ENCODE measurements at regions not wholly inside any gene's neighbourhood (a gene's known extent, or its start where the extent isn't known, plus 50 kb on each side); places are given as distances from the start of the nearest gene placed in this dataset.

- Histone ChIP-seq H3K27ac (ENCODE audit: low read length) (no peak overlapping the region), H3K27me3 (replicated peaks; ENCODE audit: insufficient read depth, low read length) (no peaks in the 10 kb centered on the region), H3K9me2 (replicated peaks; ENCODE audit: insufficient read depth, low read length) (no peaks in the 10 kb centered on the region), H3K36me3 (replicated peaks; ENCODE audit: insufficient read depth, low read length) (no peaks in the 10 kb centered on the region), H3K4me2 (ENCODE audit: low read depth, low read length) (no peak overlapping the region), H3K79me2 (ENCODE audit: low read length) (peaks cover 4% of the 10 kb centered on the region; the same call in 1 of the 2 replicates), H3K4me1 (ENCODE audit: low read length) (no peaks in the 10 kb centered on the region), H4K20me1 (ENCODE audit: insufficient read depth, low read length) (no peaks in the 10 kb centered on the region), H3K9me3 (replicated peaks; ENCODE audit: insufficient read depth, low read length) (no peaks in the 10 kb centered on the region), H3F3A (ENCODE audit: insufficient read depth, low read length) (no peaks in the 10 kb centered on the region), H3K9ac (ENCODE audit: low read length) (no peak overlapping the region), H2AFZ (ENCODE audit: low read length) (no peak overlapping the region), H3K4me3 (ENCODE audit: low read length) (no peak overlapping the region)
- DNase-seq: no peak
- TF ChIP-seq EZH2phosphoT487 (IDR thresholded peaks at IDR 0.05; ENCODE audit: low read length): no peak
- TF ChIP-seq CTCF (IDR thresholded peaks at IDR 0.05; ENCODE audit: low read length): no peak
- TF ChIP-seq EZH2 (optimal IDR thresholded peaks at IDR 0.05; ENCODE audit: low read depth, low read length): no peak
These were observed 126.2 kb downstream of the RFLNA start for GRCh38 chr12:124420996-124421674.

- no peak overlapping the region for H3K4me2 ChIP-seq (ENCODE audit: low read depth, low read length)
- no peaks in the 10 kb centered on the region for H3K36me3 ChIP-seq (replicated peaks; ENCODE audit: insufficient read depth, low read length)
- H3K9me2 ChIP-seq (replicated peaks; ENCODE audit: insufficient read depth, low read length): no peaks in the 10 kb centered on the region
- no peaks in the 10 kb centered on the region for H3K9me3 ChIP-seq (replicated peaks; ENCODE audit: insufficient read depth, low read length)
- no peaks in the 10 kb centered on the region for H3K27me3 ChIP-seq (replicated peaks; ENCODE audit: insufficient read depth, low read length)
- H4K20me1 ChIP-seq (ENCODE audit: insufficient read depth, low read length): no peaks in the 10 kb centered on the region
- DNase-seq: no peak
- TF ChIP-seq EZH2 (optimal IDR thresholded peaks at IDR 0.05; ENCODE audit: low read depth, low read length): no peak
- no peak for TF ChIP-seq EZH2phosphoT487 (IDR thresholded peaks at IDR 0.05; ENCODE audit: low read length)
- TF ChIP-seq CTCF (IDR thresholded peaks at IDR 0.05; ENCODE audit: low read length): no peak
- no peaks in the 10 kb centered on the region for H3K4me1 ChIP-seq (ENCODE audit: low read length)
- H3K4me3 ChIP-seq (ENCODE audit: low read length): no peak overlapping the region
- peaks cover 4% of the 10 kb centered on the region; the same call in 1 of the 2 replicates for H3K79me2 ChIP-seq (ENCODE audit: low read length)
- no peak overlapping the region for H3K27ac ChIP-seq (ENCODE audit: low read length)
- no peak overlapping the region for H2AFZ ChIP-seq (ENCODE audit: low read length)
- no peak overlapping the region for H3K9ac ChIP-seq (ENCODE audit: low read length)
- no peaks in the 10 kb centered on the region for H3F3A ChIP-seq (ENCODE audit: insufficient read depth, low read length)
These were observed 125.4 kb downstream of the RFLNA start for GRCh38 chr12:124420041-124420995.

- H4K20me1 ChIP-seq (ENCODE audit: insufficient read depth, low read length): no peaks in the 10 kb centered on the region
- no peaks in the 10 kb centered on the region for H3K36me3 ChIP-seq (replicated peaks; ENCODE audit: insufficient read depth, low read length)
- H3K9me2 ChIP-seq (replicated peaks; ENCODE audit: insufficient read depth, low read length): no peaks in the 10 kb centered on the region
- H3K4me2 ChIP-seq (ENCODE audit: low read depth, low read length): no peak overlapping the region
- H3K9me3 ChIP-seq (replicated peaks; ENCODE audit: insufficient read depth, low read length): no peaks in the 10 kb centered on the region
- H3F3A ChIP-seq (ENCODE audit: insufficient read depth, low read length): no peaks in the 10 kb centered on the region
- H3K4me1 ChIP-seq (ENCODE audit: low read length): no peaks in the 10 kb centered on the region
- no peak overlapping the region for H3K4me3 ChIP-seq (ENCODE audit: low read length)
- DNase-seq: no peak
- H3K79me2 ChIP-seq (ENCODE audit: low read length): peaks cover 6% of the 10 kb centered on the region; the same call in 1 of the 2 replicates
- no peak overlapping the region for H3K9ac ChIP-seq (ENCODE audit: low read length)
- no peaks in the 10 kb centered on the region for H3K27me3 ChIP-seq (replicated peaks; ENCODE audit: insufficient read depth, low read length)
- no peak overlapping the region for H2AFZ ChIP-seq (ENCODE audit: low read length)
- TF ChIP-seq EZH2phosphoT487 (IDR thresholded peaks at IDR 0.05; ENCODE audit: low read length) (no peak), EZH2 (optimal IDR thresholded peaks at IDR 0.05; ENCODE audit: low read depth, low read length) (no peak), CTCF (IDR thresholded peaks at IDR 0.05; ENCODE audit: low read length) (no peak)
- no peak overlapping the region for H3K27ac ChIP-seq (ENCODE audit: low read length)
These were observed 124.6 kb downstream of the RFLNA start for GRCh38 chr12:124419292-124420040.
